ENCODE measurements at regions not wholly inside any gene's neighbourhood (a gene's known extent, or its start where the extent isn't known, plus 50 kb on each side); places are given as distances from the start of the nearest gene placed in this dataset.

DNA sequence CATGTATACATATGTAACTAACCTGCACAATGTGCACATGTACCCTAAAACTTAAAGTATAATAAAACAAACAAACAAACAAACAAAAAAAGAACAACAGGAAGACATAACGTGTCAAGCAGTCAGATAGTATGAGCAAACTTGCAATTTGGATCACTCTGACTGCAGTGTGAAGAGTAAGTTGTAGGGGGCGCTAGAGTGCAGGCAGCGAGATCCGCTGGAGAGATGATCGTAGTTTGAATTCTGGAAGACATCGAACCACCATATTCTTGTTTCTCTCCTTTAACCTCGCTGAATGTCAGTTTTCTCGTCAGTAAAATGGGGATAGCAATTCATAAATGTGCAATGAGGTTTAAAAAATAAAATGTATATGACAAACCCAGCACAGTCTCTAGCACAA lies 165.2 kb upstream of the LMCD1 start:
- no peaks in the 10 kb centered on the region for H4K20me1 ChIP-seq (ENCODE audit: insufficient read depth, low read length)
- no peaks in the 10 kb centered on the region for H3K4me1 ChIP-seq (ENCODE audit: insufficient read depth, low read length, poor library complexity, severe bottlenecking)
- ChIA-PET CTCF (ENCODE audit: unreplicated experiment) (no interaction called here), POLR2A (no interaction called here)
- H3K36me3 ChIP-seq (ENCODE audit: insufficient read depth, low read length) = no peaks in the 10 kb centered on the region
- no peaks in the 10 kb centered on the region for H3K79me2 ChIP-seq (ENCODE audit: insufficient read depth, low read depth, low read length)
- H3K9me3 ChIP-seq (ENCODE audit: low read length) = no peaks in the 10 kb centered on the region
- intact Hi-C loops (cut with micrococcal nuclease; ENCODE audit: unreplicated experiment) = no loop called here
- no peak overlapping the region for H3K4me2 ChIP-seq (ENCODE audit: low read length)
- H3K9me2 ChIP-seq (ENCODE audit: insufficient read depth, low read length) = no peaks in the 10 kb centered on the region
- TF ChIP-seq CTCF (conservative IDR thresholded peaks at IDR 0.05; ENCODE audit: low read length) (peak; percentile 72), EZH2phosphoT487 (IDR thresholded peaks at IDR 0.05; ENCODE audit: borderline replicate concordance, low read depth, low read length) (no peak)
- H3K4me3 ChIP-seq (ENCODE audit: low read depth, low read length, poor library complexity, severe bottlenecking) = no peak overlapping the region
- no peak for DNase-seq (ENCODE audit: low spot score)
- H2AFZ ChIP-seq (ENCODE audit: low read length) = no peak overlapping the region
- BruUV-seq (replicated peaks) = no TSS peak
- no peak overlapping the region for H3K27ac ChIP-seq (ENCODE audit: low read depth, low read length, poor library complexity, severe bottlenecking)

GRCh38 chr3:8338424-8338823 lies 163.2 kb upstream of the LMCD1 start:
- Histone ChIP-seq H3K36me3 (ENCODE audit: insufficient read depth, low read length) (no peaks in the 10 kb centered on the region), H3K4me2 (ENCODE audit: low read length) (no peak overlapping the region), H4K20me1 (ENCODE audit: insufficient read depth, low read length) (no peaks in the 10 kb centered on the region), H3K4me3 (ENCODE audit: low read depth, low read length, poor library complexity, severe bottlenecking) (no peak overlapping the region), H2AFZ (ENCODE audit: low read length) (no peak overlapping the region), H3K4me1 (ENCODE audit: insufficient read depth, low read length, poor library complexity, severe bottlenecking) (no peaks in the 10 kb centered on the region), H3K9me3 (ENCODE audit: low read length) (no peaks in the 10 kb centered on the region), H3K9me2 (ENCODE audit: insufficient read depth, low read length) (no peaks in the 10 kb centered on the region), H3K27ac (ENCODE audit: low read depth, low read length, poor library complexity, severe bottlenecking) (no peak overlapping the region), H3K79me2 (ENCODE audit: insufficient read depth, low read depth, low read length) (no peaks in the 10 kb centered on the region)
- TF ChIP-seq EZH2phosphoT487 (IDR thresholded peaks at IDR 0.05; ENCODE audit: borderline replicate concordance, low read depth, low read length) (no peak), CTCF (conservative IDR thresholded peaks at IDR 0.05; ENCODE audit: low read length) (no peak)
- intact Hi-C loops (cut with micrococcal nuclease; ENCODE audit: unreplicated experiment) = no loop called here
- no peak for DNase-seq (ENCODE audit: low spot score)
- ChIA-PET POLR2A (no interaction called here), CTCF (ENCODE audit: unreplicated experiment) (no interaction called here)
- BruUV-seq (replicated peaks) = no TSS peak

GRCh38 chr3:8341821-8342247 lies 159.8 kb upstream of the LMCD1 start:
- no TSS peak for BruUV-seq (replicated peaks)
- CTCF ChIA-PET (ENCODE audit: unreplicated experiment) = no interaction called here
- H3K4me2 ChIP-seq (ENCODE audit: low read length) = no peak overlapping the region

More at GRCh38 chr3:8341821-8342247, 159.8 kb upstream of the LMCD1 start:
- intact Hi-C loops (cut with micrococcal nuclease; ENCODE audit: unreplicated experiment) = no loop called here
- Histone ChIP-seq H3K79me2 (ENCODE audit: insufficient read depth, low read depth, low read length) (no peaks in the 10 kb centered on the region), H3K27ac (ENCODE audit: low read depth, low read length, poor library complexity, severe bottlenecking) (no peak overlapping the region), H3K4me1 (ENCODE audit: insufficient read depth, low read length, poor library complexity, severe bottlenecking) (no peaks in the 10 kb centered on the region), H4K20me1 (ENCODE audit: insufficient read depth, low read length) (no peaks in the 10 kb centered on the region), H3K4me3 (ENCODE audit: low read depth, low read length, poor library complexity, severe bottlenecking) (no peak overlapping the region), H3K9me3 (ENCODE audit: low read length) (peaks cover 5% of the 10 kb centered on the region; the same call in 1 of the 2 replicates), H3K36me3 (ENCODE audit: insufficient read depth, low read length) (no peaks in the 10 kb centered on the region), H3K9me2 (ENCODE audit: insufficient read depth, low read length) (no peaks in the 10 kb centered on the region), H2AFZ (ENCODE audit: low read length) (no peak overlapping the region)
- DNase-seq (ENCODE audit: low spot score) = no peak
- TF ChIP-seq CTCF (conservative IDR thresholded peaks at IDR 0.05; ENCODE audit: low read length) = no peak
- no peak for TF ChIP-seq EZH2phosphoT487 (IDR thresholded peaks at IDR 0.05; ENCODE audit: borderline replicate concordance, low read depth, low read length)
- POLR2A ChIA-PET = interaction anchor here (0.6 kb wide), 1 partner anchor 358 kb away, joined by 3 read pairs; no protein-coding TSS in a partner anchor

Measured in OCI-LY7 (cell line).